Activated T-cell treated with anti-CD3 and anti-CD28 coated beads, Interleukin-2, amount 50 U/mL, for 4 hours (primary cell): ENCODE measurements at regions not wholly inside any gene's neighbourhood (a gene's known extent, or its start where the extent isn't known, plus 50 kb on each side); places are given as distances from the start of the nearest gene placed in this dataset.

Source experiments
- ATAC-seq, 2 donors: fragments of 200-7000 bp; cut with Tn5 transposase; one replicate each; pipeline ENCODE4 v1.10.0; 2021
- DNase-seq: peaks from one replicate; pipeline ENCODE4 v3.0.0-alpha.2; 2020
- H3K27me3 Mint-ChIP-seq: one replicate; pipeline ENCODE4 v1.8.0; 2021; ENCODE audit warnings: low read depth, mixed read lengths
- H3K36me3 Mint-ChIP-seq: one replicate; pipeline ENCODE4 v1.8.0; 2022; ENCODE audit warnings: mixed read lengths; ENCODE audit not compliant: insufficient read depth
- H3K4me1 Mint-ChIP-seq: one replicate; pipeline ENCODE4 v1.8.0; 2021; ENCODE audit warnings: low read depth, mixed read lengths
- H3K4me3 Mint-ChIP-seq: one replicate; pipeline ENCODE4 v1.8.0; 2021; ENCODE audit warnings: mild to moderate bottlenecking, moderate library complexity, mixed read lengths
- H3K9me3 Mint-ChIP-seq: one replicate; pipeline ENCODE4 v1.8.0; 2021; ENCODE audit warnings: mixed read lengths

DNA sequence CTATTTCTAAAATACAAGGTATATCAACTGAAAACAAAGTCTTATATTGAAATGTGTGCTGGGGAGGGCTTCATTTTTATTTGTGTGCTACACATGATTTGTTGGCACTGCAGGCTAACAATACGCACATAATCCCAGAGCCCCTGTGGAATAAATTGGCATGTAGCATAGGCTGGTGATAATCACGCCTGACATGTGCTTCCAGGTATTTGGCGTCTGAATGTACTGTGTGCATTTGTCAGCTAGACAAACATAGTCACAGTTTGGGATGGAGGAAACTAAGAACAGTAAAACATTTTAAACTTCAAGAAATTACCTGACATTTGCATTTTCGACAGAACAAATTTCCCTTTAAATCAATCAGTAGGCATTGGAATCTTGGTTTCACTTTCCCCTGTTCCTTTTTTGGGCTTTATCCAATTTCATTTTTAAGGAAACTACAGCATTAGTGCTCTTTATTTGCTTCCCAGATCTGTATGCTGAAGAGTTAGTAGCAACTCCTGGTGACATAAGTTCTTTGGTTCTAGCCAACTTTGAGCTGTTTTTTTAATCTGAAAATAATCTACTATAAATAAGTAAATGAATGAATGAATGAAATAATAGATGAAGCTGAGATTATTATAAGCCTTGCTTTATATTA is 472.3 kb downstream of the PDHA2 start:
- Mint-ChIP-seq H3K4me1 (no peaks in the 10 kb centered on the region), H3K36me3 (no peaks in the 10 kb centered on the region), H3K27me3 (no peaks in the 10 kb centered on the region), H3K4me3 (no peak overlapping the region), H3K9me3 (peaks cover 10% of the 10 kb centered on the region)
- no peak for ATAC-seq
- DNase-seq = no peak

- Mint-ChIP-seq H3K9me3 (no peaks in the 10 kb centered on the region), H3K36me3 (no peaks in the 10 kb centered on the region), H3K27me3 (no peaks in the 10 kb centered on the region), H3K4me1 (no peaks in the 10 kb centered on the region), H3K4me3 (no peak overlapping the region)
- no peak for DNase-seq
- ATAC-seq = no peak
Observed at GRCh38 chr4:96315815-96316214, 475.9 kb downstream of the PDHA2 start.

DNA sequence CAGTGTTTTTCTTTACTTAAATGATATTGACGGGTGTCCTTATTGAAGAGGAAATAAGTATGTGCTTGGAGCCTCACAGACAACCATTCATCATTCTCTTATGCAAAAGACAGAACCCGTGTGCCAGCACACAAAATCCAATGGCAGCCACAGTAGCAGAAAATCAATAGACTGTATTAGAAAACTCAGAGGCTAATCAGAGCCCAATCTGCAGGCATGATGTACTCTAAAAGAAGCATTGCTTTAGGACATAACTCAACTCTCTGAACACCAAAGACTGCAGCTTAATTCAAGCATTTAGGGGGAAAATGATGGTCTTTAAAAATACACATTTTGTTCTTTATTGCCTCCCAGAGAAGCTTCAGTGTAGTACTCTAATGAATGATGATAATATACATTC is 476.9 kb downstream of the PDHA2 start:
- no peak overlapping the region for H3K4me3 Mint-ChIP-seq
- no peak for DNase-seq
- H3K27me3 Mint-ChIP-seq = no peaks in the 10 kb centered on the region
- H3K36me3 Mint-ChIP-seq = no peaks in the 10 kb centered on the region
- H3K9me3 Mint-ChIP-seq = no peaks in the 10 kb centered on the region
- H3K4me1 Mint-ChIP-seq = no peaks in the 10 kb centered on the region
- ATAC-seq = no peak

- Mint-ChIP-seq H3K4me3 (no peak overlapping the region), H3K27me3 (no peaks in the 10 kb centered on the region), H3K9me3 (no peaks in the 10 kb centered on the region), H3K4me1 (no peaks in the 10 kb centered on the region), H3K36me3 (no peaks in the 10 kb centered on the region)
- no peak for ATAC-seq
- DNase-seq = no peak
Observed at GRCh38 chr4:96317891-96318290, 478.0 kb downstream of the PDHA2 start.

DNA sequence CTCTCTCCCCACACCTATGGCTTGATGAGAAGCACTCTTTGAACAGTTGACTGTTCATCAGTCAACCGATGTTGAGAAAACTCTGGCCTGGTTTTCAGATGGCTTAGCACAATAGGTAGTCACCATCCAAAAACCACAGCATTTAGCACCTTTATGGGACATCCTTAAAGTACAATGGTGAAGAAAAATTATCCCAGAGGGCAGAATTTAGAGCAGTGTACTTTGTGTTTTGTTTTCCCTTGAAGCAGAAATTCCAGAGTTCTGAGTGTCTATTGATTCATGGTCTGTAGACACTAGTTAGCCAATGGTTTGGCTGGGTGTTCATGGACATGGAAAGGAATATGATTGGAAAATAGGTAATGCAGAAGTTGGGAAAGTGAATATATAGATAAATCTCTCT is 487.0 kb downstream of the PDHA2 start:
- H3K36me3 Mint-ChIP-seq = no peaks in the 10 kb centered on the region
- DNase-seq (no peak), ATAC-seq (no peak)
- H3K9me3 Mint-ChIP-seq = peaks cover 10% of the 10 kb centered on the region
- H3K4me1 Mint-ChIP-seq = no peaks in the 10 kb centered on the region
- no peaks in the 10 kb centered on the region for H3K27me3 Mint-ChIP-seq
- no peak overlapping the region for H3K4me3 Mint-ChIP-seq

DNA sequence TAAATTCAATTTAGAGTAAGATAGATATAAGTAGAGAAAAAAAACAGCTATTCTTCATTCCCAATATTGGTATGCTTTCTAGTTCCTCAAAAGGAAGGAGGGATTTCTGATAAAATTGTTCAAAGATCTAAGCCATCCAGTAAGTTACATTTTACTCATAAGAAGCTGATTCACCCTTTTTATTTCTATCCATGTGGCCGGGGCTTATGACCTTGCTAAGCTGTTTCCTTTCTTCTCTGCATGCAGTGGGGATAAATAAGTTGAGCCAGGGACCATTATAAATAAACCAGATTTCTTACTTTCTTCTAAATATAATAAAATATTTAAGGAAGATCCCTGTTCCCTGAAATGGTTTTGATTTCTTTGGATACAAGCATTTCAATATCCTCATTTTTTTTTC is 502.3 kb downstream of the PDHA2 start:
- DNase-seq = no peak
- Mint-ChIP-seq H3K9me3 (peaks cover 6% of the 10 kb centered on the region), H3K36me3 (no peaks in the 10 kb centered on the region), H3K27me3 (no peaks in the 10 kb centered on the region), H3K4me1 (no peaks in the 10 kb centered on the region), H3K4me3 (no peak overlapping the region)
- no peak for ATAC-seq

GRCh38 chr4:96342790-96343455 is 503.0 kb downstream of the PDHA2 start:
- Mint-ChIP-seq H3K4me1 (no peaks in the 10 kb centered on the region), H3K27me3 (no peaks in the 10 kb centered on the region), H3K9me3 (peaks cover 6% of the 10 kb centered on the region), H3K36me3 (no peaks in the 10 kb centered on the region), H3K4me3 (no peak overlapping the region)
- ATAC-seq (no peak), DNase-seq (no peak)

- Mint-ChIP-seq H3K4me3 (no peak overlapping the region), H3K4me1 (no peaks in the 10 kb centered on the region), H3K27me3 (no peaks in the 10 kb centered on the region), H3K36me3 (no peaks in the 10 kb centered on the region), H3K9me3 (peaks cover 2% of the 10 kb centered on the region)
- DNase-seq = no peak
- no peak for ATAC-seq
Observed at GRCh38 chr4:96343836-96344235, 503.9 kb downstream of the PDHA2 start.

- no peaks in the 10 kb centered on the region for H3K36me3 Mint-ChIP-seq
- ATAC-seq = no peak
- DNase-seq = no peak
- no peaks in the 10 kb centered on the region for H3K27me3 Mint-ChIP-seq
- no peaks in the 10 kb centered on the region for H3K4me1 Mint-ChIP-seq
- no peaks in the 10 kb centered on the region for H3K9me3 Mint-ChIP-seq
- no peak overlapping the region for H3K4me3 Mint-ChIP-seq
Observed at GRCh38 chr4:96347582-96347981, 507.7 kb downstream of the PDHA2 start.

- DNase-seq = no peak
- no peaks in the 10 kb centered on the region for H3K4me1 Mint-ChIP-seq
- H3K27me3 Mint-ChIP-seq = no peaks in the 10 kb centered on the region
- H3K9me3 Mint-ChIP-seq = no peaks in the 10 kb centered on the region
- H3K4me3 Mint-ChIP-seq = no peak overlapping the region
- no peaks in the 10 kb centered on the region for H3K36me3 Mint-ChIP-seq
- no peak for ATAC-seq
Observed at GRCh38 chr4:96352051-96352517, 512.2 kb downstream of the PDHA2 start.

DNA sequence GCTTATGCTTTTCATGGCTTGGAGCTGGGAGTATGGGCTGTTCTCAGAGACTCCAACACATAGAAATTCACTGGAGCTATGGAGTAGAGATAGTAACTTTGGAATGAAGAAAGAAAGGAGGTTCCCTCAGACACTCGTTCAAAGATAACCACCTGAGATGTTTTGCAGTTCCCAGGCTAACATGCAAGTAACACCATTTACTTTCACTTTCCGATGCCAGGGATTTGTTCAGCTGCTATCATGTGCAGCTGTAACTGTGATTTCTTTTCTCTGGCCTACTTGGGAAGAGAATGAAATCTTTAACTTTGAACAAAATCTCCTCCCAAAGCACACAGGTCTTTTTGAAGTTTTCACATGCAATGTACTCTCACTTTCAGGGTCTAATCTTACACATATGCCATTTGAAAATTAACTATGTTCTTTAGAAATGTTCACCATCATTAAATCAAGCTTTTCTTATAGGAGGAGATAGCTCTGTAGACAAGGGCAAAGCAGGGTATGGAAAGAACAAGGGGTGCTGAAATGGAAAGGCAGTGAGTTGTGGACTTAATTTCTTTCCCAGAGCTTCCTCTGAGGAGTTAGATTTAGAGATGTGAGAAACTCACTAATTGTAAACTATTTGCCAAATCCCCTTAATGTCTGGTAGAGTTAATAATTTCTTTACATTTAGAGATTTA is 514.3 kb downstream of the PDHA2 start:
- H3K9me3 Mint-ChIP-seq = no peaks in the 10 kb centered on the region

GRCh38 chr4:96355414-96355813 is 515.5 kb downstream of the PDHA2 start:
- Mint-ChIP-seq H3K4me1 (no peaks in the 10 kb centered on the region), H3K4me3 (no peak overlapping the region), H3K9me3 (no peaks in the 10 kb centered on the region), H3K27me3 (no peaks in the 10 kb centered on the region), H3K36me3 (no peaks in the 10 kb centered on the region)
- no peak for DNase-seq
- ATAC-seq = no peak

More for the DNA sequence above, 514.3 kb downstream of the PDHA2 start:
- Mint-ChIP-seq H3K4me1 (no peaks in the 10 kb centered on the region), H3K27me3 (no peaks in the 10 kb centered on the region), H3K36me3 (no peaks in the 10 kb centered on the region), H3K4me3 (no peak overlapping the region)
- no peak for DNase-seq
- no peak for ATAC-seq

DNA sequence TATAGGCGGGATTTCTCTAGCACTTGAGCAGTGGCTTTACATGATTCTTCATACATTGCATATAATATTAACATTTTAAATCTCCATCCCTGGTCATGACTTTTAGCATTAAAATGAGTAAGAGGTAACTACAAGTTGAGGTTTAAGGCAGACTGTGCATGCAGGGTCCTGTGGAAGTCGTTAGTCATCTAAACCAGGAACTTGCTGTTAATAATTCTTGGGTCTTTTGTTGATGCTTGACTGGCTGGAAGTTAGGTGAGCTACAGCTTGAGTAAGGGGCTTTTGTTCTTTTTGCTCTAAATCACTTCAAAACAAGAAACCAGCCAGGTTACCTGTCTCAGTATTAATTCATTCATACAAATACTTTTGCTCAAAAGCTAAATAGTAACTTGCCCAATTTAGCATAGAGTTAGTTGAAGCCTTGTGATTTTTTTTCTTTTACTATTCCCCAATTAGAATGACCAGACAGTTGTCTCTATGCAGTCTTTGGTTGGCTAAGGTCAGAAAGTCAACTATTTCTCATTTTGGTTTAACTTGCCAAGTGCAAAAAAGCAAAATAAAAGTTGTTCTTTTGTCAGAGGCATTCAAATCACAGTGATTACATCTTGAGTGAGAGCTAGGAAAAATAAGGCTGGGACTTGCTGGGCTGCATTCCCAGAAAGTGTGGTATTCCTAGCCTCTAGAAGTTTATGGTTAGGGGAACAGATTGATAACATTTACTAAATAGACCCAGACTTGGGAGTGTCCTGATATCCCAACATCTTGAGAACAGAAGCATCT is 516.9 kb downstream of the PDHA2 start:
- H3K4me3 Mint-ChIP-seq = no peak overlapping the region
- no peaks in the 10 kb centered on the region for H3K9me3 Mint-ChIP-seq
- ATAC-seq (no peak), DNase-seq (no peak)
- H3K36me3 Mint-ChIP-seq = no peaks in the 10 kb centered on the region
- H3K27me3 Mint-ChIP-seq = no peaks in the 10 kb centered on the region
- H3K4me1 Mint-ChIP-seq = no peaks in the 10 kb centered on the region

GRCh38 chr4:96366632-96367031 is 526.7 kb downstream of the PDHA2 start:
- H3K4me1 Mint-ChIP-seq = no peaks in the 10 kb centered on the region
- no peak overlapping the region for H3K4me3 Mint-ChIP-seq
- no peak for ATAC-seq
- no peaks in the 10 kb centered on the region for H3K27me3 Mint-ChIP-seq
- peaks cover 10% of the 10 kb centered on the region for H3K9me3 Mint-ChIP-seq
- no peaks in the 10 kb centered on the region for H3K36me3 Mint-ChIP-seq
- DNase-seq = no peak
